Progenitor cell of endocrine pancreas (in vitro differentiated cells): ENCODE measurements at regions not wholly inside any gene's neighbourhood (a gene's known extent, or its start where the extent isn't known, plus 50 kb on each side); places are given as distances from the start of the nearest gene placed in this dataset.
"Not testable (repeated sequence)": the region's sequence is repeated elsewhere in the genome, so short reads cannot be mapped to it uniquely, and the experiment has no call there.

Experiments
- DNase-seq: peaks from one replicate; pipeline ENCODE4 v3.0.0; 2021; ENCODE audit warnings: low spot score; ENCODE audit not compliant: unreplicated experiment
- H3K27ac Mint-ChIP-seq: 2 replicates; pipeline ENCODE4 v1.8.0; 2021; ENCODE audit warnings: mild to moderate bottlenecking, moderate library complexity, mixed read lengths
- H3K27me3 Mint-ChIP-seq: 2 replicates; pipeline ENCODE4 v1.8.0; 2021; ENCODE audit warnings: mixed read lengths
- H3K36me3 Mint-ChIP-seq: 2 replicates; pipeline ENCODE4 v1.8.0; 2022; ENCODE audit warnings: mixed read lengths; ENCODE audit not compliant: insufficient read depth
- H3K4me1 Mint-ChIP-seq: 2 replicates; pipeline ENCODE4 v1.8.0; 2021; ENCODE audit warnings: low read depth, mixed read lengths
- H3K4me3 Mint-ChIP-seq: 2 replicates; pipeline ENCODE4 v1.8.0; 2021; ENCODE audit warnings: low read depth, mild to moderate bottlenecking, moderate library complexity, mixed read lengths
- H3K9me3 Mint-ChIP-seq: 2 replicates; pipeline ENCODE4 v1.8.0; 2021; ENCODE audit warnings: low read depth, mixed read lengths

- H3K9me3 Mint-ChIP-seq, H3K27me3 Mint-ChIP-seq, DNase-seq, H3K4me3 Mint-ChIP-seq, H3K4me1 Mint-ChIP-seq, H3K36me3 Mint-ChIP-seq, H3K27ac Mint-ChIP-seq: not testable (repeated sequence)
Observed at GRCh38 chr7:76806010-76806409, 178.9 kb upstream of the POMZP3 start.

DNA sequence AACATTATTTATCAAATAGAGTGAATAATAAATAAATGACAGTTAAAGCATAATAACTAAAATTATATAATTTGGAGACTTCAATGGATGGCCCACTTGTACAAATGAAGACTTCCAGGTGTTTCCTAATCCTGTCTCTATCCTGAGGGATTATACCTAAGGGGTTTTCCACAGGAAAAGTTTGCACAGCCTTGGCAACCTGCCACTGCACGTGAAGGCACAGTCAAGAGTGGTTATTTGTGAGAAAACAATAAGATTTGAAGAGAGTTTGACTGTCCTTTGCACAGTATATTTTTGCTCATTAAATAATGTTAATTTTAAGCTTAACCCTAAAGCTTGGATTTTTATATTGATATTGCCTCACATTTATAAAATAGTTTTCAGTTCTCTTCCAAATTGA lies 178.2 kb upstream of the POMZP3 start:
- H3K4me3 Mint-ChIP-seq, H3K27me3 Mint-ChIP-seq: not testable (repeated sequence)

DNA sequence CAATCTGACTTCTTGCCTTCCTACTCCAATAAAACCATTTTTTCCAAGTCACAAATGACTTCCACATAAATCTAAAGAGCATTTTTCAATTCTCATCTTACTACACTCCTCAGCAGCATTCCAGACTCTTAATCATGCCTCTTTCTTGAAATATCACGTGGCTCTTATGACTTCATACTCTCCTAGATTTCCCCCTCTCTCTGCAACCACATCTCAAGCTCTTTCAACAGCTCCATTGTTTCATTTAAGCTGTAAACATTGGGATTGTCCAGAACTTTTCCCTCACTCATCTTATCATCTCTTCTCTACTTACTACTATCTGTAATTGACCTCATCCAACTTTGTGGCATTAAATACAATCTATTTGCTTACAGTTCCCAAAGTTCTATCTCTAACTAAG lies 170.6 kb upstream of the POMZP3 start:
- not testable (repeated sequence) for H3K4me1 Mint-ChIP-seq, H3K27ac Mint-ChIP-seq, H3K36me3 Mint-ChIP-seq, DNase-seq, H3K27me3 Mint-ChIP-seq, H3K9me3 Mint-ChIP-seq, H3K4me3 Mint-ChIP-seq

More for the DNA sequence above, 178.2 kb upstream of the POMZP3 start:
- H3K36me3 Mint-ChIP-seq, H3K4me1 Mint-ChIP-seq, H3K27ac Mint-ChIP-seq, DNase-seq, H3K9me3 Mint-ChIP-seq: not testable (repeated sequence)

GRCh38 chr7:76780693-76781092 lies 153.6 kb upstream of the POMZP3 start:
- H3K4me3 Mint-ChIP-seq, H3K36me3 Mint-ChIP-seq, H3K4me1 Mint-ChIP-seq, H3K27ac Mint-ChIP-seq, H3K9me3 Mint-ChIP-seq, H3K27me3 Mint-ChIP-seq, DNase-seq: not testable (repeated sequence)

- not testable (repeated sequence) for H3K27me3 Mint-ChIP-seq, H3K4me3 Mint-ChIP-seq, H3K27ac Mint-ChIP-seq, DNase-seq, H3K36me3 Mint-ChIP-seq, H3K4me1 Mint-ChIP-seq, H3K9me3 Mint-ChIP-seq
Observed at GRCh38 chr7:76774279-76774678, 147.2 kb upstream of the POMZP3 start.

DNA sequence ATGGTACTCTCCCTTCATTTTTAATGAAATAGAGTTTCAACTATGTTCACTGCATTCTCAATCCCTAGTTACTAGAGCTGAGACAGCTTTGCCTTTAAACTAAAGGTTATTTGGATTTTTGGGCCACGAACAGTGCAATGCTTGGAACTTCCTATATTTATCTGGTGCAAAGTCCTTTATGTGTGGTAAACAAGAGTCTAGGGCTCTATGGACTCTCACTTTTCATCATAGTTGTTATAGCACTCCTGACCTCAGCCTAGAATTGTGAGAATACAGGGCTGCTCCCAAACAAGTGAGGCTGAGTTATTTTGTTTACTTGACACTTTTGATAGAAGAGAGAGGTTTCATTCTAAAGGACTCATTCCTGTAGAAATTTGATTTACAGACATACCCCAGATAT lies 144.9 kb upstream of the POMZP3 start:
- H3K4me1 Mint-ChIP-seq, H3K27ac Mint-ChIP-seq, DNase-seq, H3K4me3 Mint-ChIP-seq, H3K27me3 Mint-ChIP-seq, H3K36me3 Mint-ChIP-seq: not testable (repeated sequence)
- H3K9me3 Mint-ChIP-seq: peaks cover 12% of the 10 kb centered on the region

DNA sequence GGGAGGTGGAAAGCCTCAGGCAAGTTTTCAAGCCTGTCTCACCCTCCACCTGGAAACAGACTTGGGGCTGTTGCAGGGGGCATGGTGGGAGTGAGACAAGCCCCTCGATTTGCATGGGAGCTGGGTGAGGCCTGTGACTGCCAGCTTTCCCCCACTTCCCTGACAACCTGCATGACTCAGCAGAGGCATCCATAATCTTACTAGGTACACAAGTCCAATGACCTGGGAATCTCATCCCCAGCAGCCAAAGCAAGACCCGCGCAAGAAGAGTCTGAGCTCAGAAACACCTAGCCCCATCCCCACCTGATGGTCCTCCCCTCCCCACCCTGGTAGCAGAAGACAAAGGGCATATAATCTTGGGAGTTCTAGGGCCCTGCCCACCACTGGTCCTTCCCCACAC lies 136.9 kb upstream of the POMZP3 start:
- H3K36me3 Mint-ChIP-seq, H3K4me1 Mint-ChIP-seq, H3K4me3 Mint-ChIP-seq, H3K27me3 Mint-ChIP-seq, DNase-seq, H3K27ac Mint-ChIP-seq: not testable (repeated sequence)
- peaks cover 20% of the 10 kb centered on the region for H3K9me3 Mint-ChIP-seq

GRCh38 chr7:76760546-76761220 lies 133.6 kb upstream of the POMZP3 start:
- not testable (repeated sequence) for H3K4me1 Mint-ChIP-seq, H3K27ac Mint-ChIP-seq, H3K36me3 Mint-ChIP-seq, DNase-seq, H3K9me3 Mint-ChIP-seq, H3K4me3 Mint-ChIP-seq, H3K27me3 Mint-ChIP-seq

- not testable (repeated sequence) for H3K4me3 Mint-ChIP-seq, DNase-seq, H3K27ac Mint-ChIP-seq, H3K27me3 Mint-ChIP-seq, H3K9me3 Mint-ChIP-seq, H3K4me1 Mint-ChIP-seq, H3K36me3 Mint-ChIP-seq
Observed at GRCh38 chr7:76739538-76739937, 112.5 kb upstream of the POMZP3 start.

DNA sequence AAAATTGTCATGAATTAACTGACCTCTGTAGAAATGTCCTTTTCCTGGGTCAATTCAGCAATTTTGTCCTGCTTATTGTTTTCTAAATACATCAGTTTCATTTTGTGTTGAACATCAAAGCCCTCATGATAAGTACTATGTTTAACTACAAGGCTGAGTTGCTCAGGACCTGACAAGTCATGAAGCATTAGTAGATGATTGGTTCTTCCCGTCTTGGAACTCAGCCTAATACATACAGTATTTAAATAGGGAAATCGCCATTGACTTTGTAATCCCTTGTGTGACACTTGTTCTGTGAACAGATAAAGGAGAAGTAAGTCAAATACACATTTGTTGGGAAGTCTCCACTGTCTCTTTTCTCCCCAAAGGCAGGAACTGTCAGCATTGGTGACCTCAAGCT lies 109.6 kb upstream of the POMZP3 start:
- not testable (repeated sequence) for H3K4me3 Mint-ChIP-seq, H3K36me3 Mint-ChIP-seq, H3K9me3 Mint-ChIP-seq, DNase-seq, H3K27ac Mint-ChIP-seq, H3K4me1 Mint-ChIP-seq, H3K27me3 Mint-ChIP-seq

DNA sequence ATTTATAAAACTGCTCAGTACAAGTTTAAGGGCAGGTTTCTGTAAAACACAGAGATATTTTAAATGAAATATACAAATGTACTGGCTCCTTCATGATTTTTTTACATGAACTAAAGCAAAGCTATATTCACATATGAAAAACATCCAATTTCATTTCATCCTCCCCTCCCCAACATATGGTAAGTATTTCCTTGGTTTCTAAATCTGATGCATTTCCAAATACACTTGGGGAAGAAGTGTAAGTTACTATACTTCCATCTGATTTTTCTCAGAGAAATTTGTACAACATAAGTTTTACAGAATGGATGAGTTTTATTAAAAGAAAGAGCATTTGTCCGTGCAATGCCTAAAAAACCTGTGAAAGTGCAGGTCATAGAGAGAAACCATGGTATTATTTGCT lies 109.0 kb upstream of the POMZP3 start:
- H3K36me3 Mint-ChIP-seq, H3K27me3 Mint-ChIP-seq, H3K4me3 Mint-ChIP-seq, H3K4me1 Mint-ChIP-seq, H3K27ac Mint-ChIP-seq, DNase-seq, H3K9me3 Mint-ChIP-seq: not testable (repeated sequence)

DNA sequence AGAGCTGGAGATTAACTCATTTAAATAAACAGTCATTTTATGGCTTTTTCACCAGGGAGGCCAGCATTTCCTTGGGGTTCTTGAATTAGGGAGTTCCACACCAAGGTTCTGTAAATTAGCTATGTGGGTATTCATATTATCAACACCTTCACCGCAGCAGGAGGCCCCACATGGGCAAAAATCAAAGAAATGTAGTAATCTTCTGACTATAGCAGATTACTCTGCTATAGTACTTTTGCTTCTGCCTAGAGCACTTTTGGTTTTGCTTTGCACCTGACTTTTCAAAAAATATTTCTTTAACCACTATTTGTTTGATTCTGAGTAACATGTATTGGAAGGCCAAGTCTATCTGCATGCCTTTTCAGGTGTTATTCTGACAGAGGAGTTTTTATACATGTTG lies 108.6 kb upstream of the POMZP3 start:
- not testable (repeated sequence) for H3K27me3 Mint-ChIP-seq, H3K36me3 Mint-ChIP-seq, H3K27ac Mint-ChIP-seq, DNase-seq, H3K4me1 Mint-ChIP-seq, H3K9me3 Mint-ChIP-seq, H3K4me3 Mint-ChIP-seq

DNA sequence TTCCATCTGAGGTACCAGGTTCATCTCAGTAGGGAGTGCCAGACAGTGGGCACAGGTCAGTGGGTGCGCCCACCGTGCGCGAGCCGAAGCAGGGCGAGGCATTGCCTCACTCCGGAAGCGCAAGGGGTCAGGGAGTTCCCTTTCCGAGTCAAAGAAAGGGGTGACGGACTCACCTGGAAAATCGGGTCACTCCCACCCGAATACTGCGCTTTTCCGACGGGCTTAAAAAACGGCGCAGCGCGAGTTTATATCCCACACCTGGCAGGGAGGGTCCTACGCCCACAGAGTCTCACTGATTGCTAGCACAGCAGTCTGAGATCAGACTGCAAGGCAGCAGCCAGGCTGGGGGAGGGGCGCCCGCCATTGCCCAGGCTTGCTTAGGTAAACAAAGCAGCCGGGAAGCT lies 101.5 kb upstream of the POMZP3 start:
- peak overlapping the region; percentile 95 for H3K27ac Mint-ChIP-seq
- H3K4me1 Mint-ChIP-seq, H3K36me3 Mint-ChIP-seq, H3K27me3 Mint-ChIP-seq, H3K9me3 Mint-ChIP-seq: not testable (repeated sequence)
- DNase-seq: peak; percentile 10
- peak overlapping the region; percentile 82 for H3K4me3 Mint-ChIP-seq

- not testable (repeated sequence) for H3K4me3 Mint-ChIP-seq, DNase-seq, H3K36me3 Mint-ChIP-seq, H3K9me3 Mint-ChIP-seq, H3K27me3 Mint-ChIP-seq, H3K4me1 Mint-ChIP-seq, H3K27ac Mint-ChIP-seq
Observed at GRCh38 chr7:76723928-76724327, 96.8 kb upstream of the POMZP3 start.
